ENCODE measurements at regions not wholly inside any gene's neighbourhood (a gene's known extent, or its start where the extent isn't known, plus 50 kb on each side); places are given as distances from the start of the nearest gene placed in this dataset.

- no peak for DNase-seq (ENCODE audit: low read depth, low spot score)
- H3K9me3 ChIP-seq (ENCODE audit: control insufficient read depth, insufficient read depth, low read depth, low read length) = no peaks in the 10 kb centered on the region
- intact Hi-C loops (cut with micrococcal nuclease; ENCODE audit: unreplicated experiment) = no loop called here
Observed at GRCh38 chr21:32214654-32215305, 64.1 kb downstream of the MIS18A start.

DNA sequence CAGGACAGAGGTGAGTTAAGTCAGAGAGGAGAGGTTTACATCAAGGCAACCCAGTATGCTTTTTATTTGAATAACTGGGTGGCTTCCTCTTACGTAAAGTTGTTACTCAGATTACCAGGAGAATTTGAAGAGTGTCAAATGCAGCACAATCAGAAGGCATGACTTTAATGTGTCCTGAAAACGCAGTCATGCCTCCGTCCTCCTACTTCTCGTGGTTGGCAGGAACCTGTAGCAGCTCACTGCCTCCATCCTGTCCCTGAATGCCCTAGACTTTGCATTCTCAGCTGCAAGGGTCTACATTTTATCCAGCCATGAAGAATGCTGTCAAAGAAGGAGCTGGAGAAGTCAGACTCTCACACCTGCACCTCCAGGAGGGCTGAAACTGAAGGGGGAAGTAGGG is 66.7 kb downstream of the MIS18A start:
- intact Hi-C loops (cut with micrococcal nuclease; ENCODE audit: unreplicated experiment) = no loop called here

More at GRCh38 chr21:32214654-32215305, 64.1 kb downstream of the MIS18A start:
- no peak for ATAC-seq
- no peaks in the 10 kb centered on the region for H3K4me1 ChIP-seq (ENCODE audit: control insufficient read depth, insufficient read depth, low read length)
- ChIA-PET POLR2A (no interaction called here), CTCF (no interaction called here)
- no TSS peak for BruUV-seq (replicated peaks)
- H3K36me3 ChIP-seq (ENCODE audit: control insufficient read depth, insufficient read depth, low read length) = no peaks in the 10 kb centered on the region
- H3K4me3 ChIP-seq (ENCODE audit: low read depth in 2 of 2, low read length in 2 of 2) = no peak overlapping the region
- TF ChIP-seq CTCF (IDR thresholded peaks at IDR 0.05) (no peak), TCF7L2 (IDR thresholded peaks at IDR 0.05; ENCODE audit: low read depth, low read length) (no peak), POLR2AphosphoS5 (IDR thresholded peaks at IDR 0.05; ENCODE audit: low read depth, low read length) (no peak), SIN3A (IDR thresholded peaks at IDR 0.05; ENCODE audit: borderline replicate concordance, insufficient read depth, low read depth, low read length) (no peak)
- TF ChIP-seq, protein P1, sequence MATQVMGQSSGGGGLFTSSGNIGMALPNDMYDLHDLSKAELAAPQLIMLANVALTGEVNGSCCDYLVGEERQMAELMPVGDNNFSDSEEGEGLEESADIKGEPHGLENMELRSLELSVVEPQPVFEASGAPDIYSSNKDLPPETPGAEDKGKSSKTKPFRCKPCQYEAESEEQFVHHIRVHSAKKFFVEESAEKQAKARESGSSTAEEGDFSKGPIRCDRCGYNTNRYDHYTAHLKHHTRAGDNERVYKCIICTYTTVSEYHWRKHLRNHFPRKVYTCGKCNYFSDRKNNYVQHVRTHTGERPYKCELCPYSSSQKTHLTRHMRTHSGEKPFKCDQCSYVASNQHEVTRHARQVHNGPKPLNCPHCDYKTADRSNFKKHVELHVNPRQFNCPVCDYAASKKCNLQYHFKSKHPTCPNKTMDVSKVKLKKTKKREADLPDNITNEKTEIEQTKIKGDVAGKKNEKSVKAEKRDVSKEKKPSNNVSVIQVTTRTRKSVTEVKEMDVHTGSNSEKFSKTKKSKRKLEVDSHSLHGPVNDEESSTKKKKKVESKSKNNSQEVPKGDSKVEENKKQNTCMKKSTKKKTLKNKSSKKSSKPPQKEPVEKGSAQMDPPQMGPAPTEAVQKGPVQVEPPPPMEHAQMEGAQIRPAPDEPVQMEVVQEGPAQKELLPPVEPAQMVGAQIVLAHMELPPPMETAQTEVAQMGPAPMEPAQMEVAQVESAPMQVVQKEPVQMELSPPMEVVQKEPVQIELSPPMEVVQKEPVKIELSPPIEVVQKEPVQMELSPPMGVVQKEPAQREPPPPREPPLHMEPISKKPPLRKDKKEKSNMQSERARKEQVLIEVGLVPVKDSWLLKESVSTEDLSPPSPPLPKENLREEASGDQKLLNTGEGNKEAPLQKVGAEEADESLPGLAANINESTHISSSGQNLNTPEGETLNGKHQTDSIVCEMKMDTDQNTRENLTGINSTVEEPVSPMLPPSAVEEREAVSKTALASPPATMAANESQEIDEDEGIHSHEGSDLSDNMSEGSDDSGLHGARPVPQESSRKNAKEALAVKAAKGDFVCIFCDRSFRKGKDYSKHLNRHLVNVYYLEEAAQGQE (IDR thresholded peaks at IDR 0.05; ENCODE audit: insufficient read depth in 1 of 2, low read depth in 2 of 2, low read length in 1 of 2) = no peak
- peaks cover 3% of the 10 kb centered on the region for H3K27me3 ChIP-seq (ENCODE audit: control insufficient read depth, insufficient read depth, low read length)
- H3K27ac ChIP-seq (ENCODE audit: low read length) = no peak overlapping the region
- in situ Hi-C loops (cut with HindIII; ENCODE audit: low pct_unique_long_range_greater_than_20kb, low sequenced_read_pairs) = no loop called here

More for the DNA sequence above, 66.7 kb downstream of the MIS18A start:
- no peak overlapping the region for H3K27ac ChIP-seq (ENCODE audit: low read length)
- BruUV-seq (replicated peaks) = no TSS peak
- ATAC-seq (no peak), DNase-seq (ENCODE audit: low read depth, low spot score) (no peak)
- H3K4me3 ChIP-seq (ENCODE audit: low read depth in 2 of 2, low read length in 2 of 2) = no peak overlapping the region
- no peaks in the 10 kb centered on the region for H3K4me1 ChIP-seq (ENCODE audit: control insufficient read depth, insufficient read depth, low read length)
- CTCF ChIA-PET = no interaction called here
- TF ChIP-seq SIN3A (IDR thresholded peaks at IDR 0.05; ENCODE audit: borderline replicate concordance, insufficient read depth, low read depth, low read length) (no peak), TCF7L2 (IDR thresholded peaks at IDR 0.05; ENCODE audit: low read depth, low read length) (no peak), POLR2AphosphoS5 (IDR thresholded peaks at IDR 0.05; ENCODE audit: low read depth, low read length) (no peak)
- TF ChIP-seq, protein P1 (IDR thresholded peaks at IDR 0.05; ENCODE audit: insufficient read depth in 1 of 2, low read depth in 2 of 2, low read length in 1 of 2) = no peak
- POLR2A ChIA-PET = no interaction called here
- no peaks in the 10 kb centered on the region for H3K36me3 ChIP-seq (ENCODE audit: control insufficient read depth, insufficient read depth, low read length)
- peaks cover under 1% of the 10 kb centered on the region for H3K27me3 ChIP-seq (ENCODE audit: control insufficient read depth, insufficient read depth, low read length)
- in situ Hi-C loops (cut with HindIII; ENCODE audit: low pct_unique_long_range_greater_than_20kb, low sequenced_read_pairs) = no loop called here
- no peaks in the 10 kb centered on the region for H3K9me3 ChIP-seq (ENCODE audit: control insufficient read depth, insufficient read depth, low read depth, low read length)

Measured in Panc1 (cell line).